Mucosa of rectum (tissue), 2 donors: ENCODE measurements at regions not wholly inside any gene's neighbourhood (a gene's known extent, or its start where the extent isn't known, plus 50 kb on each side); places are given as distances from the start of the nearest gene placed in this dataset.

ENCODE experiments used
- H3K27ac ChIP-seq, 2 donors: one replicate each; pipeline ENCODE4 v1.7.0; 2013; ENCODE audit warnings: inconsistent platforms in 2 of 2, low read depth in 2 of 2, low read length in 2 of 2
- H3K27me3 ChIP-seq, 2 donors: one replicate each; pipeline ENCODE4 v1.7.0; 2013; ENCODE audit warnings: low read length in 2 of 2; ENCODE audit not compliant: control insufficient read depth in 2 of 2, insufficient read depth in 2 of 2
- H3K36me3 ChIP-seq, 2 donors: one replicate each; pipeline ENCODE4 v1.7.0; 2013; ENCODE audit warnings: low read length in 2 of 2; ENCODE audit not compliant: control insufficient read depth in 2 of 2, insufficient read depth in 2 of 2
- H3K4me1 ChIP-seq, 2 donors: one replicate each; pipeline ENCODE4 v1.7.0; 2013; ENCODE audit warnings: low read length in 2 of 2, mild to moderate bottlenecking in 1 of 2; ENCODE audit not compliant: control insufficient read depth in 2 of 2, insufficient read depth in 2 of 2
- H3K4me3 ChIP-seq, 2 donors: one replicate each; pipeline ENCODE4 v1.7.0; 2013; ENCODE audit warnings: low read length in 2 of 2
- H3K9ac ChIP-seq, 2 donors: one replicate each; pipeline ENCODE4 v1.7.0; 2013; ENCODE audit warnings: low read length in 2 of 2, low read depth in 1 of 2, mild to moderate bottlenecking in 1 of 2
- H3K9me3 ChIP-seq, 2 donors: one replicate each; pipeline ENCODE4 v1.7.0; 2013; ENCODE audit warnings: low read length in 2 of 2; ENCODE audit not compliant: control insufficient read depth in 2 of 2
- donor health status: healthy.
- donor health status: Normal muscosa, but diverticular disease.

- no peak overlapping the region for H3K9ac ChIP-seq
- H3K36me3 ChIP-seq = no peaks in the 10 kb centered on the region
- no peaks in the 10 kb centered on the region for H3K27me3 ChIP-seq
- no peaks in the 10 kb centered on the region for H3K9me3 ChIP-seq
- no peaks in the 10 kb centered on the region for H3K4me1 ChIP-seq
- H3K27ac ChIP-seq = no peak overlapping the region
- no peak overlapping the region for H3K4me3 ChIP-seq
Measured at GRCh38 chrX:139078761-139079280, 367.3 kb upstream of the FGF13 start.

GRCh38 chrX:139078342-139078741 is 366.8 kb upstream of the FGF13 start:
- Histone ChIP-seq H3K27ac (no peak overlapping the region), H3K9ac (no peak overlapping the region), H3K4me1 (no peaks in the 10 kb centered on the region), H3K36me3 (no peaks in the 10 kb centered on the region), H3K9me3 (no peaks in the 10 kb centered on the region), H3K27me3 (no peaks in the 10 kb centered on the region), H3K4me3 (no peak overlapping the region)

- H3K9me3 ChIP-seq = no peaks in the 10 kb centered on the region
- H3K27me3 ChIP-seq = no peaks in the 10 kb centered on the region
- no peaks in the 10 kb centered on the region for H3K4me1 ChIP-seq
- no peak overlapping the region for H3K4me3 ChIP-seq
- H3K9ac ChIP-seq = no peak overlapping the region
- no peaks in the 10 kb centered on the region for H3K36me3 ChIP-seq
- H3K27ac ChIP-seq = no peak overlapping the region
Measured at GRCh38 chrX:139077281-139078250, 366.0 kb upstream of the FGF13 start.

GRCh38 chrX:139063364-139063763 is 351.8 kb upstream of the FGF13 start:
- no peak overlapping the region for H3K9ac ChIP-seq
- no peaks in the 10 kb centered on the region for H3K4me1 ChIP-seq
- no peak overlapping the region for H3K4me3 ChIP-seq
- no peak overlapping the region for H3K27ac ChIP-seq
- no peaks in the 10 kb centered on the region for H3K9me3 ChIP-seq
- H3K27me3 ChIP-seq = no peaks in the 10 kb centered on the region
- H3K36me3 ChIP-seq = no peaks in the 10 kb centered on the region

GRCh38 chrX:139058831-139059495 is 347.4 kb upstream of the FGF13 start:
- no peak overlapping the region for H3K9ac ChIP-seq
- H3K9me3 ChIP-seq = no peaks in the 10 kb centered on the region
- H3K27ac ChIP-seq = no peak overlapping the region
- no peaks in the 10 kb centered on the region for H3K4me1 ChIP-seq
- no peaks in the 10 kb centered on the region for H3K27me3 ChIP-seq
- H3K36me3 ChIP-seq = no peaks in the 10 kb centered on the region
- no peak overlapping the region for H3K4me3 ChIP-seq

GRCh38 chrX:139052461-139052860 is 340.9 kb upstream of the FGF13 start:
- no peaks in the 10 kb centered on the region for H3K36me3 ChIP-seq
- no peaks in the 10 kb centered on the region for H3K4me1 ChIP-seq
- no peak overlapping the region for H3K27ac ChIP-seq
- no peak overlapping the region for H3K9ac ChIP-seq
- no peak overlapping the region for H3K4me3 ChIP-seq
- H3K9me3 ChIP-seq = no peaks in the 10 kb centered on the region
- H3K27me3 ChIP-seq = no peaks in the 10 kb centered on the region

- Histone ChIP-seq H3K27ac (no peak overlapping the region), H3K9ac (no peak overlapping the region), H3K36me3 (no peaks in the 10 kb centered on the region), H3K4me3 (no peak overlapping the region), H3K27me3 (no peaks in the 10 kb centered on the region), H3K9me3 (no peaks in the 10 kb centered on the region), H3K4me1 (no peaks in the 10 kb centered on the region)
Measured at GRCh38 chrX:139049465-139049864, 337.9 kb upstream of the FGF13 start.

GRCh38 chrX:139044680-139045079 is 333.2 kb upstream of the FGF13 start:
- Histone ChIP-seq H3K4me1 (no peaks in the 10 kb centered on the region), H3K27me3 (no peaks in the 10 kb centered on the region), H3K4me3 (no peak overlapping the region), H3K9ac (no peak overlapping the region), H3K36me3 (no peaks in the 10 kb centered on the region), H3K9me3 (no peaks in the 10 kb centered on the region), H3K27ac (no peak overlapping the region)

GRCh38 chrX:139039041-139039440 is 327.5 kb upstream of the FGF13 start:
- Histone ChIP-seq H3K9me3 (no peaks in the 10 kb centered on the region), H3K4me3 (no peak overlapping the region), H3K9ac (no peak overlapping the region), H3K36me3 (no peaks in the 10 kb centered on the region), H3K27me3 (no peaks in the 10 kb centered on the region), H3K27ac (no peak overlapping the region), H3K4me1 (no peaks in the 10 kb centered on the region)

- Histone ChIP-seq H3K9ac (no peak overlapping the region), H3K36me3 (no peaks in the 10 kb centered on the region), H3K27me3 (no peaks in the 10 kb centered on the region), H3K27ac (no peak overlapping the region), H3K4me1 (no peaks in the 10 kb centered on the region), H3K4me3 (no peak overlapping the region), H3K9me3 (no peaks in the 10 kb centered on the region)
Measured at GRCh38 chrX:139026811-139027210, 315.3 kb upstream of the FGF13 start.
